ENCODE measurements at regions not wholly inside any gene's neighbourhood (a gene's known extent, or its start where the extent isn't known, plus 50 kb on each side); places are given as distances from the start of the nearest gene placed in this dataset.
A peak's percentile ranks its signal among the peaks of the same experiment; 100 is the strongest.

DNA sequence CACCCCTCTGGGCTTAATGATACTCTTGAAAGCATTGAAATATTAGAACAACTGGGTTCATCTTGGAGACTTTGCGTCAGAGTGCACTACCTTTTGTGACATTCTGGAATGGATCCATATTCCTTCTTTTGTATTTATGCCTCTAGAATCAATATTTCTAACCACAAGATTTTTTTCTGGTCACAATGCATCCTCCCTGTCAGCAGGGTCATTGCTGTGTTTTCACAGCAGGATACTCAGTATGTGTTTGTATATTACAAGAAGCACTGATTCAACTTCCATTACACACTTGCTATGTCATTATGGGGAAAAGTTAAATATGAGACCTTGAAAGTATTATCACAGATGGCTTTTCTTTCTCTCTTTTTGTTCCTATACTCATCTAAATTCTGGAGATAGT, 370.0 kb downstream of the HS3ST3B1 start:
- no peak for ATAC-seq (ENCODE audit: low read depth in 2 of 2)
- no peak overlapping the region for H3K4me3 Mint-ChIP-seq
- no peaks in the 10 kb centered on the region for H3K4me1 Mint-ChIP-seq
- no peak for DNase-seq
- no peaks in the 10 kb centered on the region for H3K36me3 Mint-ChIP-seq
- no peaks in the 10 kb centered on the region for H3K9me3 Mint-ChIP-seq
- H3K27ac Mint-ChIP-seq: no peak overlapping the region
- H3K27me3 Mint-ChIP-seq: peaks cover 8 to 27% (median 16%) of the 10 kb centered on the region in 3 donors

DNA sequence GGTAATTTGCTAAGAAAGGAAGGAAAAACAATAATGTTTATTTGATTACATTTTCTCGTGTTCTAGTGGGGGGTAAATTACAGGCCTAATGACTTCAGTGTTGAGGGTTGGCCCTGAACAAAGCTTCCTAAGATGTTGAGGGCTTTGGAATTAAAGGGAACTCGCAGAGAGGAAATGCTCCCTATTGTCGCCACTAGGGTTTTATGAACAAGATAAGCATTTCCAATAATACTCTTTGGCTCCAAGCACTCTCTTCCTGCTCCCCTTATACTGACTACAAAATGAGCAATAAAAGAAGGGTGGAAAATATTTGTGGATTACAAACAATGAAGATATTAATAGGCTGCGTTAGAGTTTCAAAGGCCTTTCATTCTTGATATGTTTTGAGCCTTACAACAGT, 363.6 kb downstream of the HS3ST3B1 start:
- Mint-ChIP-seq H3K36me3 (no peaks in the 10 kb centered on the region), H3K27me3 (peaks cover 0 to 24% (median 14%) of the 10 kb centered on the region in 3 donors), H3K9me3 (no peaks in the 10 kb centered on the region), H3K4me1 (peaks cover 0 to 4% (median 0%) of the 10 kb centered on the region in 3 donors), H3K27ac (no peak overlapping the region), H3K4me3 (no peak overlapping the region)
- DNase-seq (no peak), ATAC-seq (ENCODE audit: low read depth in 2 of 2) (no peak)

DNA sequence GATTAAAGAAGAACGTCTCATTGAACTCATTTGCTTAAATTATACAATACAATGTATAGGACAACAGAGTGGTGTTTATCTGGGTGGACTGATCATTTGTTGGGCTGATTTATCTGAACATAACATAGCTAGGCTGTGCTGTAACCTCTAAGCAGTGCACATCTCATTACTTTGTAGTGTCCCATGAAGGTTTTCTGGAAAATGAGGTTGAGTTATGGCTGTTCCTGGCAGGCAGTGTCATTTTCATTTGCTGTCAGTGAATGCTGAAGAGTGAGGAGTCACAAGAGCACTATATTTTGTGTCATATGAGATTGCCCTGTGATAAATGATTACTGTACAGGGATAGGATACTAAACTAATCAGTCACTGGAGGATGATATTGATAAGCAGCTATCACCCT, 340.2 kb downstream of the HS3ST3B1 start:
- H3K4me3 Mint-ChIP-seq: no peak overlapping the region
- peaks cover 6 to 8% (median 6%) of the 10 kb centered on the region in 3 donors for H3K27me3 Mint-ChIP-seq
- H3K36me3 Mint-ChIP-seq: no peaks in the 10 kb centered on the region
- H3K27ac Mint-ChIP-seq: no peak overlapping the region
- ATAC-seq (ENCODE audit: low read depth in 2 of 2) (no peak), DNase-seq (no peak)
- H3K4me1 Mint-ChIP-seq: no peaks in the 10 kb centered on the region
- peaks cover 0 to 3% (median 0%) of the 10 kb centered on the region in 7 donors for H3K9me3 Mint-ChIP-seq

DNA sequence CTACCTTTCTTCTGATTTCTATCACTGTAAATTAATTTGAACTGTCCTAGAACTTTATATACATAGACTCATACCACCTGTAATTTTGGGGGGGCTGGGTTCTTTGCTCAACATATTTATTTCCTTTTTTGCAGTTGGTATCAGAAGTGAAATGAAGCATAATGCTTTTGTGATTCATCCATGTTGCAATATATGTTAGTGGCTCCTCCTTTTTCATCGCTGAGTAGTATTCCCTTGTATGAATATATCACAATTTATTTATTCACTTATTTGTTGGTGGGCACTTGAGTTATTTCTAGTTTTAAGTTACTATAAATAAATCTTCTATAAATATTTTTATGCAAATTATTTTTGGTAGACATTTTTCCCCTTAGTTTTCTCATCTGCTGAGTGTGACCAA, 336.4 kb downstream of the HS3ST3B1 start:
- DNase-seq: no peak
- Mint-ChIP-seq H3K4me1 (no peaks in the 10 kb centered on the region), H3K9me3 (peaks cover 0 to 3% (median 0%) of the 10 kb centered on the region in 7 donors), H3K27me3 (peaks cover 6 to 11% (median 8%) of the 10 kb centered on the region in 3 donors), H3K27ac (no peak overlapping the region), H3K36me3 (no peaks in the 10 kb centered on the region), H3K4me3 (no peak overlapping the region)
- ATAC-seq (ENCODE audit: low read depth in 2 of 2): no peak

DNA sequence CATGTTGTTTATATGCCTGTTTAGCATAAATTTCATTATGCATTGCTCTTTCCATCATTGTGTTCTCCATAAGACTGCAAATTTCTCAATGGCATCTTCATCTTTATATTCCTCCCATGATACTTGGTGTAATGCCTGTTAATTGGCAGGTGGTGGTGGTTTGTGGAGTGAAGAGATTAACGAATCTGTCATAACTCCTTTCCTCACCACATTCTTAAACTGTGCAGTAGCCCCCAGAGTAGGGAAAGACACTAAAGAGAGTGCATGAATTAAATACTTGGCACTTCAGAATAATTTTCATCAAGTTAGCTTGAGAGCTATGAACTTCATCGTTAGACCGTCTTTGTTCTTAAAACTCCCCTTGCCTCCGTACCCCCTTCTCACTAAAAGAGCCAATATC, 329.7 kb downstream of the HS3ST3B1 start:
- no peaks in the 10 kb centered on the region for H3K4me1 Mint-ChIP-seq
- H3K36me3 Mint-ChIP-seq: no peaks in the 10 kb centered on the region
- H3K27me3 Mint-ChIP-seq: peaks cover 0 to 15% (median 8%) of the 10 kb centered on the region in 3 donors
- DNase-seq (no peak), ATAC-seq (ENCODE audit: low read depth in 2 of 2) (no peak)
- peaks cover 0 to 12% (median 4%) of the 10 kb centered on the region in 7 donors for H3K9me3 Mint-ChIP-seq
- no peak overlapping the region for H3K27ac Mint-ChIP-seq
- no peak overlapping the region for H3K4me3 Mint-ChIP-seq

DNA sequence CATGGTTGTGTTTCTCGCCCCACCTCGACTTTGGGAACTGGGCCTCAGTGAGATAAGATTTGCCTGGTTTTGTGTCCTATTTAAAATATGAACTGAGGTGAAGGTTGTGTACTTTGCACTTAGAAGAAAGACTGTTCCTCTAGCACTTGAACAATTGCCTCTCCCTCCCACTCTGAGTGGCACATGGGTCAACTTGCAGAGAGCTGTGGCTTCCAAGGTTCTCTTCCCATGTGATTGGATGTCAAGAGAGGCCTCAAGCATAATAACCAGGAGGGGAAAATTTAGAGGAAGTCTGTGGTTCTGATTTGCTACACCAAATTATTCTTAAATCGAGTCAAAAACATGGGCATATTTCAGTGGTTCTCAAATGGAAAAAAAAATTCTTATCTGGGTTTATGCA, 329.2 kb downstream of the HS3ST3B1 start:
- Mint-ChIP-seq H3K27ac (no peak overlapping the region), H3K9me3 (peaks cover 0 to 12% (median 4%) of the 10 kb centered on the region in 7 donors), H3K27me3 (peaks cover 0 to 15% (median 8%) of the 10 kb centered on the region in 3 donors), H3K4me1 (no peaks in the 10 kb centered on the region), H3K36me3 (no peaks in the 10 kb centered on the region), H3K4me3 (no peak overlapping the region)
- no peak for DNase-seq
- no peak for ATAC-seq (ENCODE audit: low read depth in 2 of 2)

DNA sequence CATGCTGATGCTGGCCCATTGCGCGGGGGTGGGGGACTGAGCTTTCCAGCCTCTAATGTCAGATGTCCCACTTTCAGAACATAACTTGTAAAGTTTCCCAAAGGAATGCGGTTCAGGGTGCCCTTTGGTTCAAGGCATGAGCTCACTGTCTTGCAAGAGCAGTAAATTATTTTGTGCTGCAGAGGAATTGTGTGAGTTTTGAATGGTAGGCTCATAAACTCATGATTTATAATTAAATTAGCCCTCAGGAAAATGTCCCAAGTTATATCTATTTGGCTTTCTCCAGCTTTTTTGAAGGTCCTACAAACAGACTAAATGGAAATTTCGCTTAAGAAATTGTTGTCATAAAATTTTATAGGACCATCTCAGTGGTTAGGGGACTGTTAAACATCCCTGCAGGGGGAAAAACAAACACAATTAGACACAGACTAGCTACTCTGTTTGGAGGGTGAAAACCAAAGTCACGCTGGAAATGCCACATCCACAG, 321.8 kb downstream of the HS3ST3B1 start:
- no peak overlapping the region for H3K4me3 Mint-ChIP-seq
- H3K27me3 Mint-ChIP-seq: peaks cover 0 to 26% (median 22%) of the 10 kb centered on the region in 3 donors
- DNase-seq (no peak), ATAC-seq (ENCODE audit: low read depth in 2 of 2) (no peak)
- H3K9me3 Mint-ChIP-seq: peaks cover 0 to 3% (median 0%) of the 10 kb centered on the region in 7 donors
- H3K4me1 Mint-ChIP-seq: peaks cover 0 to 4% (median 4%) of the 10 kb centered on the region in 3 donors
- H3K36me3 Mint-ChIP-seq: no peaks in the 10 kb centered on the region
- H3K27ac Mint-ChIP-seq: peak overlapping the region in 1 of 6 donors; percentile 64

DNA sequence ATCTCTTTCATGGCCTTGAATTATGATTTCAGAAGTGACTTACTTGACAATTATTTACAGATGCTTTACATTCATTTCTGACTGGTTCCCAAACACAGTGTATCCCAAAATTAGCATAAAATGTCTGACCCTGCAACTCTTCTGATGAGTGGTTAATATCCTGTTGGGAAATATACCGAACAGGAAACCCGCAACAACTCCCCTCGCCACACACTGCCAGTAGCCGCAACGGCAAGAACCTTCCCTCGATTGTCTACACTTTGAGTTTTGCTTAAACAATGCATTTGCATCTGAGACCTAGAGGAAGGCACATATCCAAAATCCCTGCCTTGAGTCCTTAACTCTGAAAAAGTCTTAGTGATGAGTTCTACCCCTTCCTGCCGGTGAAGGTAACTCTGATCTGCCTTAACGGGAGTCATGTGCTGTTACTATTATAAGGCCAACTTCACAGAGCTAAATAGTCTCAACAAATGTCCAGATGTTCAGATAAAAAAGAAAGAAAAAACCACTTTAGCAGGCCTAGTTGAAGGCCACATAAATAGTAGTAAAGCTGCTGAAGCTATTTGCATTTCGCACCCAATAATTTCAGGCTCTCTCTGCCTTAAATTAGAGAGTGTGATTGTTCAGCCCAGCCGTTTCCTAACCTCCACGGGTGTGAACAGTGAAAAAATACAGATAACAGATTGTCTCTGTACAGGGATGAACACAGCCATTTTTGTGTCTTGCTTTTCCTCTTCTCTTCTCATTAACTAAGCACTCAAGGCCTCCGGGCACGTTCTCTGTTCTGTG, 321.1 kb downstream of the HS3ST3B1 start:
- Mint-ChIP-seq H3K36me3 (no peaks in the 10 kb centered on the region), H3K4me3 (no peak overlapping the region), H3K27ac (peak overlapping the region in 1 of 6 donors; percentile 64), H3K4me1 (peaks cover 0 to 4% (median 4%) of the 10 kb centered on the region in 3 donors), H3K9me3 (peaks cover 0 to 3% (median 0%) of the 10 kb centered on the region in 7 donors), H3K27me3 (peaks cover 0 to 22% (median 20%) of the 10 kb centered on the region in 3 donors)
- ATAC-seq (ENCODE audit: low read depth in 2 of 2) (no peak), DNase-seq (no peak)

DNA sequence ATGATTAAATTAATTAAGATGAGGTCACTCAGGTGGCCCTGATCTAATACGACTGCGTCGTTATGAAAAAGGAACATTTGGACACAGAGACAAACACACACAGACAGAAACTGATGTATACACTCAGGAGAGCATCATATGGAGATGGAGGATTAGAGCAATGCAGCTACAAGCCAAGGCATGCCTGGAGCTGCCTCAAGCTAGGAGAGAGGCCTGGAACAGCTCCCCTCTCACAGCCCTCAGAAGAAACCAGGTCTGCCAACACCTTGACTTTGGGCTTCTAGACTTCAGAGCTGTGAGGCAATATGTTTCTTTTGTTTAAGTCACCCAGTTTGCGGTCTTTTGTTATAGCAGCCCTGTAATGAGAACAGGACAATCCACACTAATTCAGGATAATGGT, 318.9 kb downstream of the HS3ST3B1 start:
- no peak for ATAC-seq (ENCODE audit: low read depth in 2 of 2)

DNA sequence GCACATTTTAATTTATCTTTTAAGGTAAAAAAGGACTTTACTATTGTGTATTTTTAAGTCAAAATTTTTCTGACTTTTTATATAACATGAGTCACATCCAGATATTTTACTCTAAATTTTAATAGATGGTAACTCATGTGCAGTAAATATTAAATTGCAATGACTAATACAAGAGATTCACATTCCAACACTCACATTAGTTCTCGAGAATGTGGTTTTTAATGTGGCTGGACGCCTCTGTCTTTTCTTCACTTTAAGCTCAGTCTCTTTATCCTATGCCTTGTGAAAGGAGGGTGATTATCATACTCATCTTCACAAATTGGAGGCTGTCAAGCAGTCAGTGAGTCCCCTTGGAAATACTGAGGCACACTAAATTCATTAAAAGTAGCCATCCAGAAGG, 315.6 kb downstream of the HS3ST3B1 start:
- H3K27me3 Mint-ChIP-seq: peaks cover 3 to 13% (median 12%) of the 10 kb centered on the region in 3 donors
- no peaks in the 10 kb centered on the region for H3K4me1 Mint-ChIP-seq
- peaks cover 0 to 5% of the 10 kb centered on the region in 2 donors for H3K36me3 Mint-ChIP-seq
- ATAC-seq (ENCODE audit: low read depth in 2 of 2) (no peak), DNase-seq (no peak)
- H3K4me3 Mint-ChIP-seq: no peak overlapping the region
- no peak overlapping the region for H3K27ac Mint-ChIP-seq
- peaks cover 0 to 22% (median 9%) of the 10 kb centered on the region in 7 donors for H3K9me3 Mint-ChIP-seq

More for the DNA sequence above, 318.9 kb downstream of the HS3ST3B1 start:
- H3K27ac Mint-ChIP-seq: no peak overlapping the region
- H3K36me3 Mint-ChIP-seq: no peaks in the 10 kb centered on the region
- peaks cover 0 to 5% (median 0%) of the 10 kb centered on the region in 7 donors for H3K9me3 Mint-ChIP-seq
- peaks cover 3 to 13% (median 12%) of the 10 kb centered on the region in 3 donors for H3K27me3 Mint-ChIP-seq
- H3K4me3 Mint-ChIP-seq: no peak overlapping the region
- no peak for DNase-seq
- peaks cover 0 to 4% (median 4%) of the 10 kb centered on the region in 3 donors for H3K4me1 Mint-ChIP-seq

DNA sequence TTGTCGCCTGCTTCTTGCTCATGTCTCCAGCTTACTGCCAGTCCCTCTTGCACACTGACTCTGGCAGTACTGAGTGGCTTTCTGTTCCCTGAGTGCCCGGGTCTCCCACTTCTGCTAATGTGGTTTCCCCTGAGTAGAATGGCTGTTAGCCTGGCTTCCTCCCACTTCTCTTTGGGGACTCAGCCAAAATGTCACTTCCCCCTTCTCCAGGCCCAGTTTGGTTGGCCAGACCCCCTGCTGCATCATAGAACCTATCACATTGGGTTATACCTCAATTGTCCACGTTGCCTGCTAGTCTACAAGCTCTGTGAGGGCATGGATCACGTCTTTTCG, 304.4 kb downstream of the HS3ST3B1 start:
- peak; percentile 68 for DNase-seq
- Mint-ChIP-seq H3K36me3 (peaks cover 0 to 9% of the 10 kb centered on the region in 2 donors), H3K27me3 (no peaks in the 10 kb centered on the region), H3K4me1 (peaks cover 11 to 23% (median 14%) of the 10 kb centered on the region in 3 donors), H3K9me3 (peaks cover 2 to 33% (median 18%) of the 10 kb centered on the region in 7 donors), H3K27ac (peak overlapping the region; percentile 7 to 98 (median 86)), H3K4me3 (peak overlapping the region; percentile 55 to 91 (median 84))
- ATAC-seq (ENCODE audit: low read depth in 2 of 2): peak; percentile 93 to 96

DNA sequence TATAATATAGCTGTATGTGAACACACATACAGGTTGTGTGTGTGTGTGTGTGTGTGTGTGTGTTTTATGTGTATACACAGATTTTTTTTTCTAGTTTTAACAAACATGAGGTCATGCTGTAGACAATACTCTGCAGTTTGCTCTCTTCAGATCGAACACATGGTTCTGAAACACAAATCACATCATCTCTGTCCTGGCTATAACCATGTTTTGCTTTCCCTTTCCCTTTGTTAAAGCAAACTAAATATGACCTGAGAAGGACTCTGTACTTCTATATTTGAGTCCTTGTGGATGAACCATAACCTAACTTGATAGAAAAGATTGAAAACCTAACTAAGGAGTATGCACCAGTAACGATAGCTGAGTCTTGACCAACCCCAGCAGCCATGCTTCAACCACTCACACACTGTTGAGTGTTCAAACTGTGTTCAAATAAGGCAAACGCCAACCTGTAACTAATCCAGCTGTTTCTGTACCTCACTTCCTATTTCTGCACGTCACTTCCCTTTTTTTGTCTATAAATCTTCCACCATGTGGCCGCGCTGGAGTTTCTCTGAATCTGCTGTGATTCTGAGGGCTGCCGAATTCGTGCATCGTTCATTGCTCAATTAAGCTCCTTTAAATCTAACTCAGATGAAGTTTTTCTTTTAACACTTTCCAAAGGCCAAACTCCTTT, 303.8 kb downstream of the HS3ST3B1 start:
- peak; percentile 54 for DNase-seq
- H3K9me3 Mint-ChIP-seq: peaks cover 0 to 30% (median 15%) of the 10 kb centered on the region in 7 donors
- no peaks in the 10 kb centered on the region for H3K27me3 Mint-ChIP-seq
- peaks cover 0 to 14% of the 10 kb centered on the region in 2 donors for H3K36me3 Mint-ChIP-seq
- peak overlapping the region; percentile 7 to 98 (median 86) for H3K27ac Mint-ChIP-seq
- peak; percentile 66 to 67 for ATAC-seq (ENCODE audit: low read depth in 2 of 2)
- H3K4me1 Mint-ChIP-seq: peaks cover 11 to 23% (median 14%) of the 10 kb centered on the region in 3 donors
- H3K4me3 Mint-ChIP-seq: peak overlapping the region; percentile 55 to 91 (median 84)

DNA sequence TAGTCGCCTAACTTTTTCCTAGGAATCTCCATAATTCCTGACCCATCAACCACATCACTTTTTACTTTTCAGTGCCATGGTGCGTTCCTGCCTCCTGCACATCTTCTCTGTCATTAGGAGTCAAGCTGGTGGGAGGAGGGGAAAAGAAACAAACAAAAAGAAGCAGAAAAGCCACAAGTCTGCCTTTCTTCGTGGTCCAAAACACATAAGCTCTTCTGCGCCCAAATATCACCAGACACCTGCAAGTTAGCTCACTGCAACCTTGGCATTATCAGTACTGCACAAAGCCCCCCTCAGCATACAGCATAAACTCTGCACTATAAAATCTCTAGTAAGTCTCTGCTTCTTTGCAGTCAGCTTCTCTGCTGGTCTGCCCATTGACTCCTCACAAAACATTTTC, 295.3 kb downstream of the HS3ST3B1 start:
- H3K9me3 Mint-ChIP-seq: peaks cover 0 to 11% (median 3%) of the 10 kb centered on the region in 7 donors
- DNase-seq (no peak), ATAC-seq (ENCODE audit: low read depth in 2 of 2) (no peak)
- H3K27ac Mint-ChIP-seq: no peak overlapping the region
- peaks cover 5 to 12% of the 10 kb centered on the region in 2 donors for H3K36me3 Mint-ChIP-seq
- H3K27me3 Mint-ChIP-seq: peaks cover 18 to 39% (median 34%) of the 10 kb centered on the region in 3 donors
- no peaks in the 10 kb centered on the region for H3K4me1 Mint-ChIP-seq
- H3K4me3 Mint-ChIP-seq: no peak overlapping the region
